Uterus (tissue), 3 donors: ENCODE measurements at regions not wholly inside any gene's neighbourhood (a gene's known extent, or its start where the extent isn't known, plus 50 kb on each side); places are given as distances from the start of the nearest gene placed in this dataset.

Experiments
- DNase-seq, 2 donors: peaks; one replicate each; pipeline ENCODE4 v3.0.0-alpha.2; 2019 to 2020
- H3K27ac ChIP-seq, 2 donors: fragments of 200-600 bp; sonication (generic); 1 replicate in 1 of 2; 2 replicates in 1 of 2; pipeline ENCODE4 v1.5.1; 2016 to 2018
- H3K27me3 ChIP-seq, 2 donors: fragments of 200-600 bp; sonication (generic); one replicate each; pipeline ENCODE4 v1.5.1; 2018 to 2019; ENCODE audit warnings: control low read depth in 1 of 2
- H3K36me3 ChIP-seq, 2 donors: fragments of 200-600 bp; sonication (generic); one replicate each; pipeline ENCODE4 v1.5.1; 2019; ENCODE audit warnings: control low read depth in 1 of 2
- H3K4me1 ChIP-seq, 2 donors: fragments of 200-600 bp; sonication (generic); one replicate each; pipeline ENCODE4 v1.5.1; 2018 to 2019; ENCODE audit warnings: control low read depth in 1 of 2
- H3K4me3 ChIP-seq, 2 donors: fragments of 200-600 bp; sonication (generic); 1 replicate in 1 of 2; 2 replicates in 1 of 2; pipeline ENCODE4 v1.5.1; 2018 to 2019; ENCODE audit warnings: mild to moderate bottlenecking in 1 of 2
- H3K9me3 ChIP-seq, 2 donors: fragments of 200-600 bp; sonication (generic); one replicate each; pipeline ENCODE4 v1.5.1; 2019; ENCODE audit warnings: control low read depth in 1 of 2
- CTCF ChIP-seq, 4 experiments: fragments of 200-600 bp in 2 of 4; fragments of 450-650 bp in 2 of 4; sonication (generic) in 2 of 4; IDR thresholded peaks; one replicate each; pipeline ENCODE4 v1.5.1; 2016 to 2019; ENCODE audit warnings: antibody characterized with exemption in 4 of 4, mild to moderate bottlenecking in 2 of 4, moderate library complexity in 1 of 4
- POLR2A ChIP-seq, 2 donors: fragments of 450-650 bp; IDR thresholded peaks; one replicate each; pipeline ENCODE4 v1.6.1; 2016; ENCODE audit warnings: antibody characterized with exemption in 2 of 2, mild to moderate bottlenecking in 1 of 2, moderate library complexity in 1 of 2
- intact Hi-C: fragments of 100-400 bp; cut with DNase I; formaldehyde crosslinking; loops from one replicate; pipeline ENCODE4 v1.15.1; 2023; ENCODE audit warnings: low total_unique reads
- donor health status: DM: yes; HTN: yes; CAD: no.

DNA sequence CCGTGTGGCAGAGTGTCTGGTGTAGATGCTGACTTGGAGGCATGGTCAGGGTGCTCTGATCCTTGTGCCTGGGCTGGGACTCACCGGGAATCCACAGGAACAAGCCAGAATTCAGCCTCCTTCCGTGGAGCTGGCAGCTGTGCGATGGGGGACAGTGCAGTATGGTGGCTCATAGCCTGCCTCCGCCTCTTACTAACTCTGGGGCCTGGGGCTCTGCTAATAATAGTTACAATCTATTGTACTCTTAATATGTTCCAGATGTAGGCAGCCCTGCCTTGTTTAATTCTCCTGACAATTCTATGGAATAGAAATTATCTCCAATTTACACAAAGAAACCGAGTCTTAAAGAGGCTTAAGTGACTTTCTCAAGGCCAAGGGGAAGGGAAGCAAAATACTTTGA, 77.6 kb downstream of the PCDH1 start:
- no peaks in the 10 kb centered on the region for H3K36me3 ChIP-seq
- TF ChIP-seq CTCF (IDR thresholded peaks at IDR 0.05): no peak
- no peak for TF ChIP-seq POLR2A (IDR thresholded peaks at IDR 0.05)
- no peaks in the 10 kb centered on the region for H3K27me3 ChIP-seq
- DNase-seq: no peak
- no peaks in the 10 kb centered on the region for H3K9me3 ChIP-seq
- no peak overlapping the region for H3K27ac ChIP-seq
- H3K4me1 ChIP-seq: no peaks in the 10 kb centered on the region
- intact Hi-C loops: no loop called here
- H3K4me3 ChIP-seq: no peak overlapping the region

DNA sequence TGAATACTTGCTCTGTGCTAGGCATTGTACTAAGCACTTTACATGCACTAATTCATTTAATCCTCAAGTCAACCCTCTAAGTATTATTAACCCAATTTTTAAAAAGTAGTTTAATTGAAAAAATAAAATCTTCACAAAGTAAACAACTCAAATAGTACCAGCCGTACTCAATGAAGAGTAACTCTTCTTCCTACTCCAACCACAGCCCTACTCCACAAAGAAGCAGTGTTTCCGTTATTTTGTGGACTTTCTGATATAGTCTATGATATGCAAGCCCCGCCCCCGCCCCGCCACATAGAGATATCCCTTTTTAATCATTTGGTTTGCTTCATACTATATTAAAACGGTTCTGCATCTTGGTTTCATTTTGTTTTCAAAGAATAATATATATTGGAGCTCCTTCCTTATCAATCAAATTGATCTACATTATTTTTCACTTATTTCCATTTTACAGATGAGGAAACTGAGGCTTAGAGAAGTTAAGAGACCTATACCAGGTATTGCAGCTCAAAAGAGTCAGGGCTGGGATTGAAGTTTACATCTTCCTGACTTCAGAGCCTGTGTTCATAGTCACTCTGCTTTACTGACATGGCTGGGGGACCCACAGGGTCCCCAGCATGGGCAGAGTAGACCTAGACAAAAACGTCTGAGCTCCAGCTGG, 78.6 kb downstream of the PCDH1 start:
- no peaks in the 10 kb centered on the region for H3K4me1 ChIP-seq
- no peaks in the 10 kb centered on the region for H3K27me3 ChIP-seq
- no peaks in the 10 kb centered on the region for H3K36me3 ChIP-seq
- H3K9me3 ChIP-seq: no peaks in the 10 kb centered on the region
- H3K27ac ChIP-seq: no peak overlapping the region
- TF ChIP-seq POLR2A (IDR thresholded peaks at IDR 0.05) (no peak), CTCF (IDR thresholded peaks at IDR 0.05) (no peak)
- intact Hi-C loops: loop anchor here (10.0 kb wide), 1 partner anchor 1585 kb away; no protein-coding TSS in a partner anchor
- DNase-seq: no peak
- no peak overlapping the region for H3K4me3 ChIP-seq

DNA sequence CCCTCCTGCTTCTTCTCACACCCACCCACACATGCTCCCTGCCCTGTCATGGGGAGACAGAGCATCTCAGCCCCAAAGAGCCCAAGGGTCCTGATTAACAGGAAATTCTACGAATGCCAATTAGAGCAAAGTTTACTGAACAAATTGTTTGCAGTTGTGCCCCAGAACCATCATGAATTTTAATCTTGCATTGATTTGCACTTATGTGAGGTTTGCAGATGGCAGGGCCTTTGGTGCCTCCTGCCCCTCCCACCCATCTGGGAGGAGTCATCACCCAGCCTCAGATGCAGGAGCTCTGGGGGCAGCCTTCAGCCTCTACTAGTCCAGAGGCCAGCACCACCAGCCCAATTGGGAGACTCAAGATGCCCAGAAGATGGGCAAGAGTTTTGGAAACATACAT, 80.8 kb downstream of the PCDH1 start:
- Histone ChIP-seq H3K9me3 (no peaks in the 10 kb centered on the region), H3K36me3 (no peaks in the 10 kb centered on the region), H3K4me1 (no peaks in the 10 kb centered on the region), H3K4me3 (no peak overlapping the region), H3K27me3 (no peaks in the 10 kb centered on the region), H3K27ac (no peak overlapping the region)
- TF ChIP-seq POLR2A (IDR thresholded peaks at IDR 0.05): no peak
- TF ChIP-seq CTCF (IDR thresholded peaks at IDR 0.05): no peak
- no peak for DNase-seq
- intact Hi-C loops: loop anchor here (10.0 kb wide), 1 partner anchor 1587 kb away; no protein-coding TSS in a partner anchor

DNA sequence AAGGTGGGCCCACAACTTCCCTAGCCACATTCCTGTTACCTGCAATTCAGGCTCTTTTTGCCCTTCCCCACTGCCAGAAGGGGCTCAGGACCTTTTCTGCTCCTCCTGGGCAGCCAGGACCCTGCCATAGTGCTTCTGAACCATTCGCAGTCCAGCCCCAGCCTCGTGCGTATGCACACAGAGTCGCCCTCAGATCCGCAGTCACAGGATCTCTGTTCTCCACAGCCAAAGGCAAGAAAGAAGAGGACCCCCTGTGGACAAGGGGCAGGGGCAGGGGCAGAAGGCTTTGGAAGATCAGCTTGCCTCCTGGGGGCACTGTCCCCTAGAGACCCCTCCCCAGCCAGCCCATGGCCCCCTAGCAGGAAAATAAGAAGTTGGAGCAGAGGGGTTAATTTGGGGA, 82.8 kb downstream of the PCDH1 start:
- Histone ChIP-seq H3K27ac (no peak overlapping the region), H3K4me3 (no peak overlapping the region), H3K4me1 (no peaks in the 10 kb centered on the region), H3K9me3 (no peaks in the 10 kb centered on the region), H3K27me3 (no peaks in the 10 kb centered on the region), H3K36me3 (no peaks in the 10 kb centered on the region)
- no peak for TF ChIP-seq CTCF (IDR thresholded peaks at IDR 0.05)
- no peak for TF ChIP-seq POLR2A (IDR thresholded peaks at IDR 0.05)
- intact Hi-C loops: loop anchor here (10.0 kb wide), 1 partner anchor 1589 kb away; no protein-coding TSS in a partner anchor
- no peak for DNase-seq

- TF ChIP-seq CTCF (IDR thresholded peaks at IDR 0.05): no peak
- TF ChIP-seq POLR2A (IDR thresholded peaks at IDR 0.05): no peak
- Histone ChIP-seq H3K27ac (no peak overlapping the region), H3K9me3 (no peaks in the 10 kb centered on the region), H3K4me1 (no peaks in the 10 kb centered on the region), H3K27me3 (no peaks in the 10 kb centered on the region), H3K36me3 (no peaks in the 10 kb centered on the region), H3K4me3 (no peak overlapping the region)
- intact Hi-C loops: loop anchor here (10.0 kb wide), 1 partner anchor 1591 kb away; no protein-coding TSS in a partner anchor
- no peak for DNase-seq
Observed at GRCh38 chr5:141793881-141794280, 84.3 kb downstream of the PCDH1 start.
